ENCODE measurements at regions not wholly inside any gene's neighbourhood (a gene's known extent, or its start where the extent isn't known, plus 50 kb on each side); places are given as distances from the start of the nearest gene placed in this dataset.

GRCh38 chr10:29692121-29692539 is 57.4 kb upstream of the SVIL start:
- DNase-seq (ENCODE audit: low spot score): no peak

GRCh38 chr10:29691564-29692072 is 56.8 kb upstream of the SVIL start:
- no peak for DNase-seq (ENCODE audit: low spot score)

GRCh38 chr10:29689001-29689400 is 54.2 kb upstream of the SVIL start:
- DNase-seq (ENCODE audit: low spot score): no peak

GRCh38 chr10:29688230-29688661 is 53.5 kb upstream of the SVIL start:
- DNase-seq (ENCODE audit: low spot score): no peak

GRCh38 chr10:29687421-29688164 is 52.8 kb upstream of the SVIL start:
- DNase-seq (ENCODE audit: low spot score): no peak

GRCh38 chr10:29685506-29685905 is 50.7 kb upstream of the SVIL start:
- DNase-seq (ENCODE audit: low spot score): no peak
